ENCODE measurements at regions not wholly inside any gene's neighbourhood (a gene's known extent, or its start where the extent isn't known, plus 50 kb on each side); places are given as distances from the start of the nearest gene placed in this dataset.
A peak's percentile ranks its signal among the peaks of the same experiment; 100 is the strongest.
"Not testable (repeated sequence)": the region's sequence is repeated elsewhere in the genome, so short reads cannot be mapped to it uniquely, and the experiment has no call there.

- DNase-seq (ENCODE audit: low spot score): no peak
These were observed 276.8 kb downstream of the ASXL3 start for GRCh38 chr18:33854827-33855139.

GRCh38 chr18:33854086-33854826, 276.2 kb downstream of the ASXL3 start:
- no peak for DNase-seq (ENCODE audit: low spot score)

- no peak for DNase-seq (ENCODE audit: low spot score)
These were observed 275.2 kb downstream of the ASXL3 start for GRCh38 chr18:33853187-33853586.

- DNase-seq (ENCODE audit: low spot score): no peak
These were observed 273.6 kb downstream of the ASXL3 start for GRCh38 chr18:33851546-33852078.

- no peak for DNase-seq (ENCODE audit: low spot score)
These were observed 271.7 kb downstream of the ASXL3 start for GRCh38 chr18:33849731-33850130.

GRCh38 chr18:33844232-33844631, 266.2 kb downstream of the ASXL3 start:
- no peak for DNase-seq (ENCODE audit: low spot score)

GRCh38 chr18:33841221-33841967, 263.4 kb downstream of the ASXL3 start:
- DNase-seq (ENCODE audit: low spot score): no peak

GRCh38 chr18:33840212-33840593, 262.2 kb downstream of the ASXL3 start:
- DNase-seq (ENCODE audit: low spot score): no peak

GRCh38 chr18:33839452-33840211, 261.6 kb downstream of the ASXL3 start:
- peak; percentile 33 for DNase-seq (ENCODE audit: low spot score)

- no peak for DNase-seq (ENCODE audit: low spot score)
These were observed 260.0 kb downstream of the ASXL3 start for GRCh38 chr18:33838054-33838453.

- no peak for DNase-seq (ENCODE audit: low spot score)
These were observed 259.2 kb downstream of the ASXL3 start for GRCh38 chr18:33837191-33837590.

GRCh38 chr18:33836564-33836963, 258.5 kb downstream of the ASXL3 start:
- DNase-seq (ENCODE audit: low spot score): no peak

- DNase-seq (ENCODE audit: low spot score): no peak
These were observed 257.4 kb downstream of the ASXL3 start for GRCh38 chr18:33835419-33835818.

GRCh38 chr18:33833842-33834241, 255.8 kb downstream of the ASXL3 start:
- no peak for DNase-seq (ENCODE audit: low spot score)

GRCh38 chr18:33831424-33831823, 253.4 kb downstream of the ASXL3 start:
- no peak for DNase-seq (ENCODE audit: low spot score)

GRCh38 chr18:33830213-33830612, 252.2 kb downstream of the ASXL3 start:
- DNase-seq (ENCODE audit: low spot score): no peak

GRCh38 chr18:33828949-33829348, 250.9 kb downstream of the ASXL3 start:
- no peak for DNase-seq (ENCODE audit: low spot score)

- DNase-seq (ENCODE audit: low spot score): no peak
These were observed 248.1 kb downstream of the ASXL3 start for GRCh38 chr18:33826151-33826550.

- peak; percentile 4 for DNase-seq (ENCODE audit: low spot score)
These were observed 243.5 kb downstream of the ASXL3 start for GRCh38 chr18:33821503-33821902.

- DNase-seq (ENCODE audit: low spot score): no peak
These were observed 242.7 kb downstream of the ASXL3 start for GRCh38 chr18:33820517-33821371.

- DNase-seq (ENCODE audit: low spot score): not testable (repeated sequence)
These were observed 241.8 kb downstream of the ASXL3 start for GRCh38 chr18:33819692-33820343.

Measured in A172 (cell line).